HCEC 1CT (cell line): ENCODE measurements at regions not wholly inside any gene's neighbourhood (a gene's known extent, or its start where the extent isn't known, plus 50 kb on each side); places are given as distances from the start of the nearest gene placed in this dataset.

ENCODE experiments used
- DNase-seq: peaks from one replicate; pipeline ENCODE4 v3.0.0-alpha.2; 2017

GRCh38 chr14:42673963-42674362 is 1067.3 kb downstream of the LRFN5 start:
- no peak for DNase-seq

GRCh38 chr14:42671636-42672035 is 1065.0 kb downstream of the LRFN5 start:
- DNase-seq: no peak

GRCh38 chr14:42665083-42665482 is 1058.4 kb downstream of the LRFN5 start:
- DNase-seq: no peak

GRCh38 chr14:42664190-42664589 is 1057.5 kb downstream of the LRFN5 start:
- DNase-seq: no peak

- no peak for DNase-seq
These were observed 1048.0 kb downstream of the LRFN5 start for GRCh38 chr14:42654707-42655106.

GRCh38 chr14:42642787-42643186 is 1036.1 kb downstream of the LRFN5 start:
- DNase-seq: no peak

GRCh38 chr14:42633504-42634095 is 1026.9 kb downstream of the LRFN5 start:
- no peak for DNase-seq

GRCh38 chr14:42629553-42629952 is 1022.9 kb downstream of the LRFN5 start:
- no peak for DNase-seq

- DNase-seq: no peak
These were observed 1021.9 kb downstream of the LRFN5 start for GRCh38 chr14:42628602-42629001.

GRCh38 chr14:42626986-42627385 is 1020.3 kb downstream of the LRFN5 start:
- no peak for DNase-seq

GRCh38 chr14:42624980-42625761 is 1018.5 kb downstream of the LRFN5 start:
- DNase-seq: no peak

- no peak for DNase-seq
These were observed 1010.3 kb downstream of the LRFN5 start for GRCh38 chr14:42617005-42617404.

GRCh38 chr14:42606839-42607238 is 1000.2 kb downstream of the LRFN5 start:
- DNase-seq: no peak

- no peak for DNase-seq
These were observed 995.7 kb downstream of the LRFN5 start for GRCh38 chr14:42602336-42602845.

GRCh38 chr14:42572032-42572431 is 965.4 kb downstream of the LRFN5 start:
- no peak for DNase-seq

- no peak for DNase-seq
These were observed 962.6 kb downstream of the LRFN5 start for GRCh38 chr14:42569227-42569626.

- no peak for DNase-seq
These were observed 958.9 kb downstream of the LRFN5 start for GRCh38 chr14:42565556-42565955.

- no peak for DNase-seq
These were observed 956.6 kb downstream of the LRFN5 start for GRCh38 chr14:42563313-42563712.

- DNase-seq: no peak
These were observed 949.9 kb downstream of the LRFN5 start for GRCh38 chr14:42556551-42556950.

- DNase-seq: no peak
These were observed 948.7 kb downstream of the LRFN5 start for GRCh38 chr14:42555365-42555764.

- no peak for DNase-seq
These were observed 947.4 kb downstream of the LRFN5 start for GRCh38 chr14:42554091-42554490.

GRCh38 chr14:42550310-42550709 is 943.6 kb downstream of the LRFN5 start:
- no peak for DNase-seq

GRCh38 chr14:42548349-42548748 is 941.7 kb downstream of the LRFN5 start:
- DNase-seq: no peak

- DNase-seq: no peak
These were observed 939.0 kb downstream of the LRFN5 start for GRCh38 chr14:42545636-42546035.
